OCI-LY3 (cell line): ENCODE measurements at regions not wholly inside any gene's neighbourhood (a gene's known extent, or its start where the extent isn't known, plus 50 kb on each side); places are given as distances from the start of the nearest gene placed in this dataset.

Experiments
- CTCF ChIP-seq: fragments of 200-600, 300-600 bp; sonication (generic); IDR thresholded peaks from 2 replicates; pipeline ENCODE4 v1.5.1; 2014; ENCODE audit warnings: antibody characterized with exemption, low read length, low read depth
- EZH2phosphoT487 ChIP-seq: fragments of 200-600 bp; shearing (Covaris generic); IDR thresholded peaks from 2 replicates; pipeline ENCODE4 v1.6.1; 2018; ENCODE audit warnings: antibody characterized with exemption, mixed run types, low read depth

DNA sequence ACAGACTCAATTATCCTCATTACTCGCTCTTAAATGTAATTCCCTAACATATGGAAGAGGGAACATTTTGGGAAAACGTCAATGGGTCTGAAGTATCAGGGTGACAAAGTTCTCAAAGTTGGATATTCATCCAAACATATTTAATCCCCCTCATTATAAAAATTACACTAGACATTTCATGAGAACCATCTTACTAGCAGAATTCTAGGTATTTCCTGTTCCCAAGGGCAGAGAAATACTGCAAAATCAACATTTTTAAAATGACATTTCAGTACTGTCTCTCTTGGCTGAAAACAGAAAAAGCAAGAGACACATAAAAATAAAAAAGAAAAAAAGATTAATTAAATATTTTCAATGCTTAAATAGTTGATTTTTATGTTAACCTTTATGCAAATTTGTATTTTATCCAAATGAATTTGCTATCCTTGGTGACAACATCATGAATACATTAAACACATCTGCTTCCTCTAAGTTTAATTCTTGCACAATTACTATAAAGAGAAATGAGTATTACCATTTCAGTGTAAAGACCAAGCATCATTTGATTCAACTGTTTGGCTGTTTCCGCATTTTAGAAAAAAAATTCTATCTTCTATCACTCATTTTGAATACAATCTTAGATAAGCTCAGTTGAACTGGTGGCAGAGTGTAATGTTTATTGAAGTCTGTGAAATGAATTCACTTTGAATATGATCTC is 114.8 kb upstream of the COL8A1 start:
- no peak for TF ChIP-seq CTCF
- TF ChIP-seq EZH2phosphoT487 = no peak
